C4-2B (cell line): ENCODE measurements at regions not wholly inside any gene's neighbourhood (a gene's known extent, or its start where the extent isn't known, plus 50 kb on each side); places are given as distances from the start of the nearest gene placed in this dataset.

Experiments used
- ZFX ChIP-seq: fragments of 450-650 bp; IDR thresholded peaks from 2 replicates; pipeline ENCODE4 v1.6.1; 2017
- TF ChIP-seq, protein P1 (sequence below): fragments of 450-650 bp; conservative IDR thresholded peaks from 2 replicates; pipeline ENCODE4 v1.5.1; 2017; ENCODE audit warnings: mild to moderate bottlenecking

DNA sequence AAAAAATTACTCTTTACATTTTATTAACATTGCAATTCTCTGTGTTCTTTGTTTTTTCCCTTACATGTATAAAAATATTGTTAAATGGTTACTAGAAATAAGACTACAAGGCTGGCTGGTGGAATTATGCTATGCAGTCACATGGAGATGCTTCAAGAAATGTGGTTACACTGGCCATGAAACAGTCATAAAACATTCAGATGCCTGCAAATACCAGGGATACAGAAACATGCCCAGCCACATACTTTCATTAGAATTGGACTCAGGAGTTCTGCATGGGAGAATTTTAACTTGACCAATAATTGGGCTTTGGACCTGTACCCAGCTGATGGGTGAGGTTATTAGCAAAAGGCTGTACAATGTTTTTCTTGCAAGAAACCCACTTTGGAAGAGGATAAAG is 1407.7 kb upstream of the SLC10A2 start:
- TF ChIP-seq, protein P1, sequence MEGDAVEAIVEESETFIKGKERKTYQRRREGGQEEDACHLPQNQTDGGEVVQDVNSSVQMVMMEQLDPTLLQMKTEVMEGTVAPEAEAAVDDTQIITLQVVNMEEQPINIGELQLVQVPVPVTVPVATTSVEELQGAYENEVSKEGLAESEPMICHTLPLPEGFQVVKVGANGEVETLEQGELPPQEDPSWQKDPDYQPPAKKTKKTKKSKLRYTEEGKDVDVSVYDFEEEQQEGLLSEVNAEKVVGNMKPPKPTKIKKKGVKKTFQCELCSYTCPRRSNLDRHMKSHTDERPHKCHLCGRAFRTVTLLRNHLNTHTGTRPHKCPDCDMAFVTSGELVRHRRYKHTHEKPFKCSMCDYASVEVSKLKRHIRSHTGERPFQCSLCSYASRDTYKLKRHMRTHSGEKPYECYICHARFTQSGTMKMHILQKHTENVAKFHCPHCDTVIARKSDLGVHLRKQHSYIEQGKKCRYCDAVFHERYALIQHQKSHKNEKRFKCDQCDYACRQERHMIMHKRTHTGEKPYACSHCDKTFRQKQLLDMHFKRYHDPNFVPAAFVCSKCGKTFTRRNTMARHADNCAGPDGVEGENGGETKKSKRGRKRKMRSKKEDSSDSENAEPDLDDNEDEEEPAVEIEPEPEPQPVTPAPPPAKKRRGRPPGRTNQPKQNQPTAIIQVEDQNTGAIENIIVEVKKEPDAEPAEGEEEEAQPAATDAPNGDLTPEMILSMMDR: no peak
- TF ChIP-seq ZFX: no peak
